HS-5 (cell line): ENCODE measurements at regions not wholly inside any gene's neighbourhood (a gene's known extent, or its start where the extent isn't known, plus 50 kb on each side); places are given as distances from the start of the nearest gene placed in this dataset.
"Not testable (repeated sequence)": the region's sequence is repeated elsewhere in the genome, so short reads cannot be mapped to it uniquely, and the experiment has no call there.

Experiments
- DNase-seq: peaks from one replicate; pipeline ENCODE4 v3.0.0-alpha.2; 2012; ENCODE audit warnings: low read depth

GRCh38 chr4:66602622-66603021 lies 932.3 kb upstream of the EPHA5 start:
- no peak for DNase-seq

GRCh38 chr4:66591968-66592367 lies 921.7 kb upstream of the EPHA5 start:
- no peak for DNase-seq

GRCh38 chr4:66590488-66591215 lies 920.4 kb upstream of the EPHA5 start:
- DNase-seq = peak; percentile 14

GRCh38 chr4:66589183-66589582 lies 918.9 kb upstream of the EPHA5 start:
- DNase-seq = no peak

DNA sequence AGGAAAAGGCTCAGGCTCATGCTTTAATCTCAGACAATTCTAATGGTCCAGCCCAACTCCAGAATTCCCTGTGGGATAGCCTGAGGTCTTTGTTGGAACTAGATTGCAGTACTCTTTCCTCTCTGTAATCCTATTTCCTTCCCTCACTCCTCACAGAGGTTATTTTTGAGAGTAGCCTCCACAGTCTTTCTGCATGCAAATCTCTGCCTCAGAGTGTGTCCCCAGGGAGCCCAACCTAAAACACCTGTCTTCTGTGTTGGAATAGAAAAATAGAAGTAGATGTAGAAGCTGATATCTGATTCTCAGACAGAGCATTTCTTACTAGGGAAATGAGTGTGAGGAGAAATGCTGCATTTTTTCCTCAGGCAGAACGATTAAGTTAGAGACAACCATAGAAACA lies 915.5 kb upstream of the EPHA5 start:
- no peak for DNase-seq

GRCh38 chr4:66577922-66578321 lies 907.6 kb upstream of the EPHA5 start:
- DNase-seq = no peak

DNA sequence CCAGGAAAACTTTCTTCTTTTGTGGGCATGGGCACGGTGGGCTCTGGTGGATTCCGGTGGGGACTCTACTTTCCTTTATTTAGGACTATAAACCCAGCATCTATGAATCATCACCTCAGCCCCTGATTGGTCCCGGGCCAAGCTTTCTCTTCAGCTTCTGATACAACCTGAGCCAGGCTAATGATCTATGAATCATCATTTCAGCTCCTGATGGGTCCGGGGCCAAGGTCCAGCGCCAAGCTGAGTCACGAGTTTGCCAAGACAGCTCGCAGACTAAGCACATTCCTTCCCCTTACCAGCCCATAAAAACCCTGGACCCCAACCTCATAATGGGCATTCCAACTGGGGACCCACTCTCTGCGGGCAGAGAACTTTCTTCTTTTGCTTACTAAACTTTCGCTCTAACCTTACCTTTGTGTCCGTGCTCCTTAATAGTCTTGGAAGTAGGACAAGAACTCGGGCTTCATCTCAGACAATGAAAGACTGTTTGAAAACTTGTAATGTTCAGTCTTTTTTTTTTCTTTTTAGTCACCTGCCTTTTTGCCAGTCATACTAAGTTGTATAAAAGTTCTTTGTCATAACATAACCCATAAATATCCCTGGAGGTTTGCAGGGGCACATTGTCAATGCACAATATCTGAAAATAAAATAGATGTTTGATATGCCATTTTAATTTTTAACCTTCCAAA lies 904.9 kb upstream of the EPHA5 start:
- peak; percentile 81 for DNase-seq

GRCh38 chr4:66574145-66574978 lies 904.1 kb upstream of the EPHA5 start:
- DNase-seq = peak; percentile 77

DNA sequence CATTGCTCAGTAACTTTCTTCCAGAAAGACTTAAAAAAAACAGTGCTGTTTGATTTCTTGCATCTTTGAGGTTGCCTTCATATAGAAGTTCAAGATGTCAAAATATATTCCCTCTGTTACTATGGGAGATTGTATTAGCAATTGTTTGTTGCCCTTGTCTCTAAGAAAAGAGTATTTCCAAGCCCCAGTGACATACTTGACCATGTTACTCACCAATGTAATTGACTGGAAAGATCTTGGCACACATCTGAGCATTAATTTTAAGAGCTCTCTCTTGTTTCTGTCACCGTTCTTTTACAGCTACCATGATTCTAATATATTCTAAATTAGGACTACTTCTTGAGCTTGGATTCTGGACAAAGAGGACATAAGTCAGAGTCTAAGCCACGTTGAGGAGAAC lies 902.7 kb upstream of the EPHA5 start:
- DNase-seq = peak; percentile 41

DNA sequence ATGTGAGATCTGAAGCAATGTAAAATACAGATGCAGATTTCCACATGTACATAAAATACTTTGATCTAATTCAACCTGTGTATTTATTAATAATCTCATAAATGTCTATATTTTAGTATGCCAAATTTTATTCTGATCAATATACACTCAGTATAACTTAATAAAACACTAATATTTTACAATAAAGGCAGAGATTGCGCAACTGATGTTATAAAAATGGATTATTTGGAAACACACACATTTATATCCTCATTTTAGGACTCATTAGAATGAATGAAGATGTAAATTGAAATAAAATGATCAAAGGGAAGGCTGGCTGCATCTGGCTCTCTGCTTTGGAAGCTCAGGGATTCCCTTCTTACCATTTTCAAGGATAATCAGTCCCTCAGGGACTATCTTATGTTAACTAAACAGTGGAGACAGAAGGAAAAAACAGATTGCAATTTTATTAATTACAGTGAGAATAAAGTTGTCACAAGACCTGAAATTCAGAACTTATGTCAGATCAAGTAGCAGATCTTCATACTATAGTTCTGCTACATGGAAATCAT lies 900.9 kb upstream of the EPHA5 start:
- DNase-seq = no peak

DNA sequence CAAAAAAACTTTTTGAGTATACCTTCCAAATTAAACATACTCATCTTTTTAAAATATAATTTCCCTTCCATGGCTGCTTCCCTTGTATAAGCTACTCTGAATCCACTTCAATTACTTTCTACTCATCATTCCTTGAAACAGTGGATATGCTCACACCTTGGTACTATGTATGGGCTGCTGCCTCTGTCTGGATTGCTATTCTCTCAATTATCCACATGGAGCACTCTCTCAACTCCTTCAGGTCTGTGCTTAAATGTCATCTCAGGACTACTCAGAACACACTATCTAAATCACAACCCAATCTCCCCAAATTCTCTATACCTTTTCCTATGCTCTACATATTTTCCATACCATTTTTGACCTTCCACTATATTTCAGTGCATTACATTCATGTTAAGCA lies 898.9 kb upstream of the EPHA5 start:
- DNase-seq = no peak

DNA sequence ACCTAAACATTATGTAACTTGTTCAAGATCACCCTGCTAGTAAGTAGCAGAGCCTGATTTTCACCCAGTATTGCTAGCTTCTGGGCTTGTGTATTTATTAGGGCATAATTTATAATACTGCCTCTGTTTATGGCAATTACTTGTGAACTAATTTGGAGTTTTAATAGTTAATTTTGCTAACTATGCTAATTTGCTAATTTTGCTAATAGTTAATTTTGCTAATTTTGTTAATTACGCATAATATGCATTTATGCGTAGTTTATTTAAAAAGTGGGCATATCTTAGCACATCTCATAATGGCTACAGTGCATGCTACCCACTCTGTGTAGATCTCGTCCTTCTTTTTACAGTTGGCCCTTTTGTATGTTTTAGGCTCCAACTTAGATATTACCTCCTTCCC lies 898.1 kb upstream of the EPHA5 start:
- no peak for DNase-seq

DNA sequence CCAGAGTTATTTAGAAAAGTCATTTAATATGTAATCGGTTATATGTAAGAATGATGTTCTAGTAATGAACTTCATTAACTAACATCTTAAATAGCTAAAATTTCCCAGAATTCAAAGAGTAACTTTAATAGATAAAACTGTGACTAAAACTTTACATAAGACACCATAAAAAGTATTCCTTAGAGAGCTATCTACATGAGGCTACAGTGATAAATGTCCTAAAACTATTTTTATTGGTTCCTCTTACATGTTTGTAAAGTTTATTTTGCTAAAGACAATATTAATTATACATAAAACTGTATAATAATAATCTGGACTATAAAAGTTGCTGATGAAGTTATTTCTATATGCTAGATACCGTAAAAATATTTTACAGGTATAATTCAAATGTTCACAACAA lies 897.7 kb upstream of the EPHA5 start:
- DNase-seq = no peak

DNA sequence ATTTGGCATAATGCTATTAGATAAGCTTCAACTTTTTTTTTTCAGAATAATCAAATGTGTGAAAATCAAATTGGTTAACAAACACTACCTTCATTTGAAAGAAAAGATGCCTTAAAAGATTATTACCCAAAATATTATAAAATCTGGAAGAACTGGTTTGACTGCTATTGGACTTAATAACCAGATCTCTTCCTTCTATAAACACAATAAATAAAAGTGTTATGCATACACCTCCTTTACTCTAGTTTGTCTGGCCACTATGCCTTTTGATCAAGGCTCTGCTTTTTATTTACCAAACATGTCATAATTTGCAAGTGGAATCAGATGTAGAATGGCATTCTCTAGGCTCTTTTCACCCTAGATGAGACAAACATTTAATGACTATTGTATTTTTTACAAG lies 897.3 kb upstream of the EPHA5 start:
- no peak for DNase-seq

- no peak for DNase-seq
These were observed 895.5 kb upstream of the EPHA5 start for GRCh38 chr4:66565801-66566200.

DNA sequence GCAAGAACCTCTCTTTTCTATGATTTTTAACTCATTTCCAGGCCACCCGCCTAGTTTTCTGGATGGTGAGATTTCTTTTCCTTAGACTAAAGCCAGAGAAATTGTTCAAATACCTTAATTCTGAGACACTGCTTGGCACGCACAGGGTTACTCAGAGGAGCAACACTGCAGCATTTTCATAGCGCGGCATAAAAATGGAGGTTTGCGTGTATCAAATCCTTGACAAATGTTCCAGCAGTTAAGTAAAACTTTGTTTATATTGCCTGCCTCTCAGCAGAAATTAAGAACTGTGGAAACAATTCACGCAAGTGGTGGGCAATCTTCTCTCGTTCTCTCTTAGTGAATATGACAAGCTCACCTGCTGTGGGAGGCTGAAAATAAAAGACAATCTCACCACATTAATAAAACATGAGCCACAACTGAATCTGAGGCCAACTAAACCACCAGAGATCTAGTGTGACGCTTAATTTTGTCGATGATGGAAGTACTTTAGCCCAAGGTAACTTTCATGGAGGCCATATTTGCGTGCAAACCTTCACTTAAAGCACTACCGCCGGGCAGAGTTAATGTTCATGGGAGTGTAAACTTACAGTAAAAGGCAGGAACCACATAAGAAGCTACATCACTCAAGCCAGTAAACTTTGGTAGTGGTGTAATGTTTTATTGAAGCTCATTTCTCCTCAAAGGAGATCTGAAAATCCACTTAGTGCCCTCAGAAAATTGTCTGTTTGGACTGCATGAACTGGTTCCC lies 894.8 kb upstream of the EPHA5 start:
- peak; percentile 47 for DNase-seq

- no peak for DNase-seq
These were observed 892.1 kb upstream of the EPHA5 start for GRCh38 chr4:66562276-66562806.

DNA sequence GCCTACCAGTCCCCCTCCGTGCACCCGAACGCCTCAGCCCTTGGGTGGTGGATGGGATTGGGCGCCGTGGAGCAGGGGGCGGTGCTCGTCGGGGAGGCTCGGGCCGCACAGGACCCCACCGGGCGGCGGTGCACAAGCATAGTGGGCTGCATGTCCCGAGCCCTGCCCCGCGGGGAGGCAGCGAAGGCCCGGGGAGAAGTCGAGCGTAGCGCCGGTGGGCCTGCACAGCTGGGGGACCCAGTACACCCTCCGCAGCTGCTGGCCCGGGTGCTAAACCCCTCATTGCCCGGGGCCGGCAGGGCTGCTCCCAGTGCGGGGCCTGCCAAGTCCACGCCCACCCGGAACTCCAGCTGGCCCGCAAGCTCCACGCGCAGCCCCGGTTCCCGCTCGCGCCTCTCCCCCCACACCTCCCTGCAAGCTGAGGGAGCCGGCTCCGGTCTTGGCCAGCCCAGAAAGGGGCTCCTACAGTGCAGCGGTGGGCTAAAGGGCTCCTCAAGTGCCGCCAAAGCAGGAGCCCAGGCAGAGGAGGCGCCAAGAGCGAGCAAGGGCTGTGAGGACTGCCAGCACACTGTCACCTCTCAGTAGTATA lies 891.3 kb upstream of the EPHA5 start:
- DNase-seq = not testable (repeated sequence)

GRCh38 chr4:66558651-66559050 lies 888.4 kb upstream of the EPHA5 start:
- DNase-seq = no peak

DNA sequence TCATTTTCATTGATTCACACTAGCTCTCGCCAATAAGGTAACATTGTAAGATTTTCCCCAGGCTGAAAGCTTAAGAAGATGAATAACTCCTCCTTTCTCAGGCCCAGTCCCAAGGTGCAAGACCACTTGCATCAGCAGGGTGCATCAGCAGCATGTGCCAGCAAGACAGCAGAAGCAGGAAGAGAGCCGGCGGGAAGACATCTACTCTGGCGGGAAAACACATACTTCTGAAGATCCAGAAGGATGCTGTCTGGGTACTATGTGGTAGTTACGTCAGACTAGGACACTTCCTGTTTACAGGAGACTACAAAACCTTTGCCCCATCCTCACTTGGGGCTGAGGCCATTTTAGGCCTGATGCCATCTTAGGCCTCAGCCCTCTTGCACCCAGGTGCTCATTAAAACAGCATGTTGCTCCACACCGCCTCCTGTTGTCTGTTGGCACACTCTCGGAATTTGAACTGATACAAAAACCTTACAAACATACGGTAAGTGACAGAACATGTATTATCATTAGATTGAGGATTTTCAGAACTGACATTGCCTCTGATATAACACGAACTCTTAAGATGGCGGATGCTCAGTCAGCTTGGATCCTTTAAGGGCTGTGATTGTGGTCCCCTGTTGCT lies 886.5 kb upstream of the EPHA5 start:
- no peak for DNase-seq

- DNase-seq = peak; percentile 29
These were observed 885.0 kb upstream of the EPHA5 start for GRCh38 chr4:66555301-66555700.
